Endothelial cell of umbilical vein (primary cell): ENCODE measurements at regions not wholly inside any gene's neighbourhood (a gene's known extent, or its start where the extent isn't known, plus 50 kb on each side); places are given as distances from the start of the nearest gene placed in this dataset.

Experiments
- CTCF ChIP-seq, 2 donors: IDR thresholded peaks; 1 replicate in 1 of 2; 2 replicates in 1 of 2; pipeline ENCODE4 v1.5.1; 2011; ENCODE audit warnings: low read length in 2 of 2, mild to moderate bottlenecking in 2 of 2, moderate library complexity in 2 of 2, control low read depth in 1 of 2, inconsistent platforms in 1 of 2, low read depth in 1 of 2; ENCODE audit not compliant: insufficient read depth in 1 of 2; ENCODE audit errors: extremely low read depth in 1 of 2
- EZH2 ChIP-seq: IDR thresholded peaks from 2 replicates; pipeline ENCODE4 v1.6.1; 2012; ENCODE audit warnings: borderline replicate concordance, low read depth, mild to moderate bottlenecking, moderate library complexity, low read length, inconsistent platforms; ENCODE audit not compliant: severe bottlenecking
- FOS ChIP-seq: IDR thresholded peaks from 2 replicates; pipeline ENCODE4 v1.6.1; 2011; ENCODE audit warnings: mild to moderate bottlenecking, low read length, moderate library complexity, borderline replicate concordance; ENCODE audit not compliant: insufficient read depth
- JUN ChIP-seq: IDR thresholded peaks from 2 replicates; pipeline ENCODE4 v1.6.1; 2011; ENCODE audit warnings: borderline replicate concordance, low read depth; ENCODE audit not compliant: insufficient read length, insufficient read depth
- MYC ChIP-seq: IDR thresholded peaks from one replicate; pipeline ENCODE4 v1.6.1; 2011; ENCODE audit warnings: mild to moderate bottlenecking, low read depth, low read length
- POLR2A ChIP-seq: IDR thresholded peaks from 2 replicates; pipeline ENCODE4 v1.6.1; 2012; ENCODE audit warnings: low read depth, mild to moderate bottlenecking, control low read depth, low read length
- POLR2AphosphoS5 ChIP-seq: IDR thresholded peaks from 2 replicates; pipeline ENCODE4 v1.6.1; 2012; ENCODE audit warnings: low read depth, mild to moderate bottlenecking, control low read depth, low read length, moderate library complexity; ENCODE audit not compliant: insufficient read depth

DNA sequence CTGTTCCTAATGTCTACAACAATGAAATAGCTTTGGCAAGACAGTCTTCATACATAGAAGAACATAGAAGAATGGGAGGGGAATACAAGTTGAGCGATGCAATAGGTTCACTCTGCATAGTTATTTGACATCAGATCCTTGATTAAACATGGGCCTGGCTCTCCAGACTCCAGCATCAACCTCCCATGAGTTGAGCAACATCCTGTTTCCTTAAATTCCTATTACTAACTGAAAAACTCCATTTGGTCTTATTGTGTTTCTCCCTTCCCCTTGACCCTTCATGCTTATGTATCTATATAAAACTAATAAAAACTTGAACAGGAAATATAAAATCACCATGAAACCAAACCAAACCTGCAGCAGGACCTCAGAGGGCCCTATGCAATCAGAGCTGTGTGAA is 304.5 kb upstream of the SATB1 start:
- no peak for TF ChIP-seq POLR2A
- TF ChIP-seq CTCF (IDR thresholded peaks at IDR 0.05; ENCODE audit: extremely low read depth in 1 of 2, insufficient read depth in 1 of 2, low read depth in 1 of 2, low read length in 2 of 2), result no peak
- TF ChIP-seq POLR2AphosphoS5, result no peak
- TF ChIP-seq EZH2, result no peak
- no peak for TF ChIP-seq MYC
- no peak for TF ChIP-seq FOS
- TF ChIP-seq JUN, result no peak
